Peyer's patch (tissue), 4 donors: ENCODE measurements at regions not wholly inside any gene's neighbourhood (a gene's known extent, or its start where the extent isn't known, plus 50 kb on each side); places are given as distances from the start of the nearest gene placed in this dataset.

Source experiments
- CTCF ChIP-seq, 6 experiments: fragments of 450-650 bp in 4 of 6; fragments of 200-600 bp in 2 of 6; sonication (generic) in 1 of 6; IDR thresholded peaks; one replicate each; pipeline ENCODE4 v1.5.1; 2017 to 2019; ENCODE audit warnings: antibody characterized with exemption in 6 of 6, mild to moderate bottlenecking in 3 of 6, moderate library complexity in 1 of 6
- POLR2A ChIP-seq, 2 donors: fragments of 450-650 bp; IDR thresholded peaks; one replicate each; pipeline ENCODE4 v1.5.1; 2017; ENCODE audit warnings: antibody characterized with exemption in 2 of 2, mild to moderate bottlenecking in 2 of 2, moderate library complexity in 2 of 2

- no peak for TF ChIP-seq CTCF (IDR thresholded peaks at IDR 0.05)
- TF ChIP-seq POLR2A (IDR thresholded peaks at IDR 0.05), result no peak
Observed at GRCh38 chr19:13652810-13653590, 111.3 kb upstream of the MRI1 start.
